SK-N-SH treated with all-trans-retinoic acid at 6 μM for 48 hours (cell line): ENCODE measurements at regions not wholly inside any gene's neighbourhood (a gene's known extent, or its start where the extent isn't known, plus 50 kb on each side); places are given as distances from the start of the nearest gene placed in this dataset.

Experiments used
- ARNTL ChIP-seq: fragments of 450-650 bp; formaldehyde crosslinking; IDR thresholded peaks from 2 replicates; pipeline ENCODE4 v1.5.0; 2020; ENCODE audit warnings: low read depth, mild to moderate bottlenecking, moderate library complexity, borderline replicate concordance
- ZFP3 ChIP-seq: fragments of 250-450 bp; sonication (Bioruptor Pico); IDR thresholded peaks from 2 replicates; pipeline ENCODE4 v1.5.0; 2020; ENCODE audit warnings: mild to moderate bottlenecking, moderate library complexity
- ZNF70 ChIP-seq: fragments of 450-650 bp; formaldehyde crosslinking; IDR thresholded peaks from 2 replicates; pipeline ENCODE4 v1.5.0; 2020; ENCODE audit warnings: mild to moderate bottlenecking, moderate library complexity
- TF ChIP-seq, protein P1 (sequence below): fragments of 250-450 bp; sonication (Bioruptor Pico); IDR thresholded peaks from 2 replicates; pipeline ENCODE4 v1.8.0; 2020; ENCODE audit warnings: mild to moderate bottlenecking, moderate library complexity, borderline replicate concordance
- TF ChIP-seq, protein P2 (sequence below): fragments of 250-450 bp; sonication (Bioruptor Pico); IDR thresholded peaks from 2 replicates; pipeline ENCODE4 v1.5.1; 2021; ENCODE audit warnings: mild to moderate bottlenecking, moderate library complexity

DNA sequence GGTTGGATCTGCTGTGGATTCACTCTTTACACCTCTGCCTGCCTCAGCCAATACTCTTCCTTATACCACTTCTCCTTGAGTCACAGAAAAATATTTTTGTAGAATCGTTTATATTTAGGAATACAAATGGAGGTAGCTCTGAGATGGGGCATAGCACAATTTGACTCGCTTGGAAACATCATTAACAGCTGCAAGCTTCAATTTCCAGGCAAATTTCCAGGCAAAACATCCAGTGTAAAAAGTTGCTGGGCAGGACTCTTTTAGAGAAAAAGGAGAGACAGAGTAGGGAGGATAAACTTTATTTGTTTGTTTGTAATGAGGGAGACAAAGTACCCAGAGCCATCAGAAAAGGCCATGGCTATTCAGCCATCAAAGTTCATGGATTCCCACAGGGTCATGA, 74.4 kb upstream of the SOX11 start:
- TF ChIP-seq, protein P1, sequence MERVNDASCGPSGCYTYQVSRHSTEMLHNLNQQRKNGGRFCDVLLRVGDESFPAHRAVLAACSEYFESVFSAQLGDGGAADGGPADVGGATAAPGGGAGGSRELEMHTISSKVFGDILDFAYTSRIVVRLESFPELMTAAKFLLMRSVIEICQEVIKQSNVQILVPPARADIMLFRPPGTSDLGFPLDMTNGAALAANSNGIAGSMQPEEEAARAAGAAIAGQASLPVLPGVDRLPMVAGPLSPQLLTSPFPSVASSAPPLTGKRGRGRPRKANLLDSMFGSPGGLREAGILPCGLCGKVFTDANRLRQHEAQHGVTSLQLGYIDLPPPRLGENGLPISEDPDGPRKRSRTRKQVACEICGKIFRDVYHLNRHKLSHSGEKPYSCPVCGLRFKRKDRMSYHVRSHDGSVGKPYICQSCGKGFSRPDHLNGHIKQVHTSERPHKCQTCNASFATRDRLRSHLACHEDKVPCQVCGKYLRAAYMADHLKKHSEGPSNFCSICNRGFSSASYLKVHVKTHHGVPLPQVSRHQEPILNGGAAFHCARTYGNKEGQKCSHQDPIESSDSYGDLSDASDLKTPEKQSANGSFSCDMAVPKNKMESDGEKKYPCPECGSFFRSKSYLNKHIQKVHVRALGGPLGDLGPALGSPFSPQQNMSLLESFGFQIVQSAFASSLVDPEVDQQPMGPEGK: no peak
- TF ChIP-seq, protein P2, sequence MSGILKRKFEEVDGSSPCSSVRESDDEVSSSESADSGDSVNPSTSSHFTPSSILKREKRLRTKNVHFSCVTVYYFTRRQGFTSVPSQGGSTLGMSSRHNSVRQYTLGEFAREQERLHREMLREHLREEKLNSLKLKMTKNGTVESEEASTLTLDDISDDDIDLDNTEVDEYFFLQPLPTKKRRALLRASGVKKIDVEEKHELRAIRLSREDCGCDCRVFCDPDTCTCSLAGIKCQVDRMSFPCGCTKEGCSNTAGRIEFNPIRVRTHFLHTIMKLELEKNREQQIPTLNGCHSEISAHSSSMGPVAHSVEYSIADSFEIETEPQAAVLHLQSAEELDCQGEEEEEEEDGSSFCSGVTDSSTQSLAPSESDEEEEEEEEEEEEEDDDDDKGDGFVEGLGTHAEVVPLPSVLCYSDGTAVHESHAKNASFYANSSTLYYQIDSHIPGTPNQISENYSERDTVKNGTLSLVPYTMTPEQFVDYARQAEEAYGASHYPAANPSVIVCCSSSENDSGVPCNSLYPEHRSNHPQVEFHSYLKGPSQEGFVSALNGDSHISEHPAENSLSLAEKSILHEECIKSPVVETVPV (CRISPR knock-in tag): no peak
- TF ChIP-seq ARNTL: no peak
- no peak for TF ChIP-seq ZFP3 (CRISPR knock-in tag)
- TF ChIP-seq ZNF70 (CRISPR knock-in tag): no peak
